ENCODE measurements at regions not wholly inside any gene's neighbourhood (a gene's known extent, or its start where the extent isn't known, plus 50 kb on each side); places are given as distances from the start of the nearest gene placed in this dataset.

- no peak for TF ChIP-seq CTCF (conservative IDR thresholded peaks at IDR 0.05; ENCODE audit: low read depth)
- peak overlapping the region; percentile 91 for H3K27ac ChIP-seq
- ChIA-PET POLR2A (ENCODE audit: low non-redundant PET) (no interaction called here), CTCF (no interaction called here)
- no peak for DNase-seq (ENCODE audit: low spot score)
Measured at GRCh38 chr3:72334681-72335457, 513.4 kb downstream of the SHQ1 start.

DNA sequence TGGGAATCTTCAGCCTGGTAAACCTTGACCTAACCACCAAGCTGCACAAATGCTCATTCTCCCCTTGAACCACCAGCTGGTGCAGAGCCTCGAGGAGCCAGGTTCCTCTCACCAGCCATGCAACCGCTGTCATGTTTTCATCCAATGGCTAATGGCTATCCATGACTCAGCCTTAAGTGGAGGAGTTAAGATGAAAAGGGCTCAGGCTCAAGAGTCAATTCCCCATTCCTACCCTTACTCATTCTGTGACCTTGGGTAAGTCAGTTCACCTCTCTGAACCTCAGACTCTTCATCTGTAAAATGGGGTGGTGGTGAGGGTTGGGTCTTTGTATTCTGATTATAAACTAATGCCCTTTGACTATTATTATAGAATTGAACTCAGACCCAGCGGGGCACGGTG, 515.6 kb downstream of the SHQ1 start:
- ChIA-PET POLR2A (ENCODE audit: low non-redundant PET) (no interaction called here), CTCF (interaction anchor here (0.7 kb wide), 1 partner anchor 20 kb away, joined by 3 read pairs; no protein-coding TSS in a partner anchor)
- no peak for TF ChIP-seq CTCF (conservative IDR thresholded peaks at IDR 0.05; ENCODE audit: low read depth)

DNA sequence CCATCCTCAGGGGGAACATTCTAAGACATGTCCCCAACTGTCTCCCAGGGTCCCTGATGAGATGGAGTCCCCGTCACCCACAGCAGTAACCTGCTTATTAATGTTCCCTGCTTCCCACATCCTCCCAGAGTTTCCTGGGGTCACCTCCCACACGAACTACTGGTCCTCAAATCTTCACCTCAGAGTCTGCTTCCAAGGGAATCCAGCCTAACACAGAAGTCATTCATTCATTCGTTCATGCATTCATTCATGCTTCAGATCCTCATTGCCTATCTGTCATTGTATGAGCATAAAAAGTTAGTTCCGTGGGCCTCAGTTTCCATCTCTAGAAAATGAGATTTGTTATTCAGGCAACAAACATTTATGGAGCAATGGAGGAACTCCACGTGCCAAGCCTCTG, 516.2 kb downstream of the SHQ1 start:
- no peak for TF ChIP-seq CTCF (conservative IDR thresholded peaks at IDR 0.05; ENCODE audit: low read depth)
- ChIA-PET POLR2A (ENCODE audit: low non-redundant PET) (no interaction called here), CTCF (no interaction called here)
- H3K27ac ChIP-seq = no peak overlapping the region
- DNase-seq (ENCODE audit: low spot score) = no peak

More for the DNA sequence above, 515.6 kb downstream of the SHQ1 start:
- H3K27ac ChIP-seq = no peak overlapping the region
- DNase-seq (ENCODE audit: low spot score) = no peak

DNA sequence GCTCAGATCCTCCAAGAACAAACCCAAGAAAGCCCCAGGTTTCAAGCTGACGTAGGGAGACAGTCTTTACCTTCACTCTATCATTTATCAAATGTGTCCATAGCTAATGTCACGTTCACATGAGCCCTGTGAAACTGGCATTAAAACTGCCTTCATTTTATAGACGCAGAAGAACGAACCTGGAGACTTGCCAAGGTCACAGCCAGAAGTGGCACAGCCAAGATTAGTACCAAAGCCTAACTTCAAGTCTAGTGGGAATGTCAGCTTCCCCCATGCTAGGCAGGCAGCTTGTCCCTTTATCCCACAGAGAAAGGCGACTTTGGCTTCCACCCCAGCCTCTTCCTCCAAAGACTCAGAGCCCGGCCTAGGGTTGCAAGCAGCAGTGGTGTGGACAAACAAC, 517.2 kb downstream of the SHQ1 start:
- ChIA-PET POLR2A (ENCODE audit: low non-redundant PET) (no interaction called here), CTCF (no interaction called here)
- no peak for DNase-seq (ENCODE audit: low spot score)
- H3K27ac ChIP-seq = no peak overlapping the region
- no peak for TF ChIP-seq CTCF (conservative IDR thresholded peaks at IDR 0.05; ENCODE audit: low read depth)

- DNase-seq (ENCODE audit: low spot score) = no peak
- ChIA-PET CTCF (no interaction called here), POLR2A (ENCODE audit: low non-redundant PET) (no interaction called here)
- H3K27ac ChIP-seq = no peak overlapping the region
- no peak for TF ChIP-seq CTCF (conservative IDR thresholded peaks at IDR 0.05; ENCODE audit: low read depth)
Measured at GRCh38 chr3:72329354-72329753, 518.9 kb downstream of the SHQ1 start.

- POLR2A ChIA-PET (ENCODE audit: low non-redundant PET) = no interaction called here
- H3K27ac ChIP-seq = no peak overlapping the region
- DNase-seq (ENCODE audit: low spot score) = no peak
- CTCF ChIA-PET = no interaction called here
- no peak for TF ChIP-seq CTCF (conservative IDR thresholded peaks at IDR 0.05; ENCODE audit: low read depth)
Measured at GRCh38 chr3:72328755-72329277, 519.4 kb downstream of the SHQ1 start.
